Keratinocyte (primary cell): ENCODE measurements at regions not wholly inside any gene's neighbourhood (a gene's known extent, or its start where the extent isn't known, plus 50 kb on each side); places are given as distances from the start of the nearest gene placed in this dataset.

ENCODE experiments used
- DNase-seq: peaks from one replicate; pipeline ENCODE4 v3.0.0-alpha.2; 2011; ENCODE audit warnings: low read depth, missing footprints, low spot score
- FAIRE-seq: peaks from 2 replicates; lab custom pipeline; 2011; peaks lifted over from hg19 to GRCh38; lab: Jason Lieb, UNC
- H2AFZ ChIP-seq: 2 replicates; pipeline ENCODE4 v1.6.0; 2012; ENCODE audit warnings: low read length, control low read depth, inconsistent platforms; ENCODE audit not compliant: control insufficient read depth
- H3K27ac ChIP-seq: 2 replicates; pipeline ENCODE4 v1.5.1; 2011; ENCODE audit warnings: low read length; ENCODE audit not compliant: control insufficient read depth, insufficient read depth
- H3K27me3 ChIP-seq: 3 replicates; pipeline ENCODE4 v1.6.0; 2011; ENCODE audit warnings: low read length; ENCODE audit not compliant: control insufficient read depth, insufficient read depth; ENCODE audit errors: extremely low read depth
- H3K36me3 ChIP-seq, 2 experiments: 2 replicates in 1 of 2; 3 replicates in 1 of 2; pipeline ENCODE4 v1.5.1; 2011; ENCODE audit warnings: low read length in 2 of 2, mild to moderate bottlenecking in 1 of 2; ENCODE audit not compliant: control insufficient read depth in 2 of 2, insufficient read depth in 2 of 2; ENCODE audit errors: extremely low read depth in 1 of 2
- H3K4me1 ChIP-seq: 3 replicates; pipeline ENCODE4 v1.5.1; 2011; ENCODE audit warnings: low read length; ENCODE audit not compliant: control insufficient read depth, insufficient read depth; ENCODE audit errors: extremely low read depth
- H3K4me2 ChIP-seq: 3 replicates; pipeline ENCODE4 v1.6.0; 2011; ENCODE audit warnings: low read depth, low read length; ENCODE audit not compliant: control insufficient read depth, insufficient read depth; ENCODE audit errors: extremely low read depth
- H3K4me3 ChIP-seq, 3 experiments: fragments of 200-600 bp in 1 of 3; sonication (generic) in 1 of 3; 2 replicates in 2 of 3; 3 replicates in 1 of 3; pipeline ENCODE4 v1.5.1; 2011 to 2016; ENCODE audit warnings: low read length in 3 of 3, mild to moderate bottlenecking in 3 of 3, control low read depth in 2 of 3, inconsistent platforms in 1 of 3, low read depth in 1 of 3, mixed read lengths in 1 of 3, mixed run types in 1 of 3, moderate library complexity in 1 of 3; ENCODE audit not compliant: control insufficient read depth in 2 of 3, insufficient read depth in 2 of 3; ENCODE audit errors: extremely low read depth in 1 of 3
- H3K79me2 ChIP-seq: 2 replicates; pipeline ENCODE4 v1.6.0; 2012; ENCODE audit warnings: low read length; ENCODE audit not compliant: control insufficient read depth, insufficient read depth
- H3K9ac ChIP-seq: 3 replicates; pipeline ENCODE4 v1.6.0; 2011; ENCODE audit warnings: low read length; ENCODE audit not compliant: control insufficient read depth, insufficient read depth; ENCODE audit errors: extremely low read depth
- H3K9me1 ChIP-seq: 3 replicates; pipeline ENCODE4 v1.6.0; 2011; ENCODE audit warnings: low read length; ENCODE audit not compliant: control insufficient read depth, insufficient read depth; ENCODE audit errors: extremely low read depth
- H3K9me3 ChIP-seq: 2 replicates; pipeline ENCODE4 v1.5.1; 2012; ENCODE audit warnings: low read depth, low read length; ENCODE audit not compliant: control insufficient read depth
- H4K20me1 ChIP-seq: 3 replicates; pipeline ENCODE4 v1.6.0; 2011; ENCODE audit warnings: low read length; ENCODE audit not compliant: control insufficient read depth, insufficient read depth; ENCODE audit errors: extremely low read depth
- CTCF ChIP-seq, 3 experiments: IDR thresholded peaks in 1 of 3; conservative IDR thresholded peaks in 1 of 3; optimal IDR thresholded peaks in 1 of 3; 2 replicates in 2 of 3; 3 replicates in 1 of 3; pipeline versions ENCODE3 to v1.5.1; 2011; ENCODE audit warnings: low read length in 3 of 3, mild to moderate bottlenecking in 3 of 3, moderate library complexity in 2 of 3, control low read depth in 1 of 3, inconsistent platforms in 1 of 3; ENCODE audit not compliant: insufficient read depth in 2 of 3; ENCODE audit errors: extremely low read depth in 1 of 3
- EZH2 ChIP-seq: IDR thresholded peaks from one replicate; pipeline ENCODE4 v1.6.1; 2012; ENCODE audit warnings: inconsistent platforms, mild to moderate bottlenecking, low read length, moderate library complexity
- dilution Hi-C: fragments of 300-500 bp; cut with MboI; formaldehyde crosslinking; loops from one replicate; pipeline ENCODE4 v1.7.0; 2020; ENCODE audit warnings: low sequenced_read_pairs; ENCODE audit not compliant: extremely low pct_ligation_motif_present

GRCh38 chr18:24910221-24910620, 441.7 kb downstream of the ZNF521 start:
- Histone ChIP-seq H2AFZ (no peak overlapping the region), H3K27me3 (no peaks in the 10 kb centered on the region), H3K9ac (no peak overlapping the region), H4K20me1 (no peaks in the 10 kb centered on the region), H3K27ac (no peak overlapping the region), H3K9me1 (no peaks in the 10 kb centered on the region), H3K9me3 (no peaks in the 10 kb centered on the region), H3K4me3 (no peak overlapping the region), H3K4me2 (no peak overlapping the region), H3K4me1 (no peaks in the 10 kb centered on the region), H3K36me3 (no peaks in the 10 kb centered on the region), H3K79me2 (no peaks in the 10 kb centered on the region)
- DNase-seq = no peak
- no peak for TF ChIP-seq EZH2
- no peak for TF ChIP-seq CTCF (optimal IDR thresholded peaks at IDR 0.05 in 1 of 3, IDR thresholded peaks at IDR 0.05 in 1 of 3, conservative IDR thresholded peaks at IDR 0.05 in 1 of 3; ENCODE audit: extremely low read depth in 1 of 3, insufficient read depth in 2 of 3, low read length in 3 of 3)
- dilution Hi-C loops = no loop called here
- no peak for FAIRE-seq

GRCh38 chr18:24913507-24914170, 438.3 kb downstream of the ZNF521 start:
- FAIRE-seq (no peak), DNase-seq (no peak)
- Histone ChIP-seq H3K27me3 (no peaks in the 10 kb centered on the region), H3K4me3 (no peak overlapping the region), H3K27ac (no peak overlapping the region), H3K9ac (no peak overlapping the region), H3K9me1 (no peaks in the 10 kb centered on the region), H2AFZ (no peak overlapping the region), H4K20me1 (no peaks in the 10 kb centered on the region), H3K9me3 (no peaks in the 10 kb centered on the region), H3K4me1 (no peaks in the 10 kb centered on the region), H3K4me2 (no peak overlapping the region), H3K36me3 (no peaks in the 10 kb centered on the region), H3K79me2 (no peaks in the 10 kb centered on the region)
- dilution Hi-C loops = no loop called here
- no peak for TF ChIP-seq EZH2
- TF ChIP-seq CTCF (optimal IDR thresholded peaks at IDR 0.05 in 1 of 3, IDR thresholded peaks at IDR 0.05 in 1 of 3, conservative IDR thresholded peaks at IDR 0.05 in 1 of 3; ENCODE audit: extremely low read depth in 1 of 3, insufficient read depth in 2 of 3, low read length in 3 of 3) = no peak
